Activated CD8-positive, alpha-beta memory T cell treated with anti-CD3 and anti-CD28 coated beads for 24 hours (primary cell): ENCODE measurements at regions not wholly inside any gene's neighbourhood (a gene's known extent, or its start where the extent isn't known, plus 50 kb on each side); places are given as distances from the start of the nearest gene placed in this dataset.

ENCODE experiments used
- DNase-seq: peaks from one replicate; pipeline ENCODE4 v3.0.0-alpha.2; 2020

DNA sequence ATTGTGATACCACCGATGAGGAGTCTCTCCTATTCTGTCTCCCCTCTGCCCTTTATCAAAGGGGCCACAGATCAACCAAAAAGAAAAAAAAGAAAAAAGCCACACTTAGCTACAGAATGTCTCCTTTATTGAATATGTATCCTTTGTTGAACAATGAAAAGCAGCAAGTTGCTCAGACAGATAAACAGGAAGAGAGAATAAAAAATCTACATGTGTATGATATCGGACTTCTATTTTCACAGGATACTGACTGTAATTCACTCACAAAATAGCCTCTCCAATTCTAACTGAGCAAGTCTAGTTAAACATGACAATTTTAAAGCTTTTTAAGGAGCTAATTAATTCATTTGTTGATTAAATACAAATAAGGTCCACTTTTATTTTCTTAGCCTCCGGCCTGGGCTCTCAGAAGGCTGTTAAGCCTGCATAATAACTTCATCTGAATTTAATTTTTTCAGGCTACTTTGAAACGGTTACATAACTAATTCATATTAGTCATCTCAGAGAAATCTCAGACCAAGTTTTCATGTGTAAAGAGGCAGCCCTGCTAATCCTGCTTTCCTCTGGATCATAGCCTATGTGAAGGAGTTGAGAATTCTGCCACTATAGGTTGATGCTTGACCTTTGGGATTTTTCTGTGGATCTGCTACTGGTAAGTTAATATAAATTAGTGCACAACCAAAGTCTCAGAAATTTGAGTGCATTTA, 304.1 kb upstream of the NR5A2 start:
- no peak for DNase-seq

DNA sequence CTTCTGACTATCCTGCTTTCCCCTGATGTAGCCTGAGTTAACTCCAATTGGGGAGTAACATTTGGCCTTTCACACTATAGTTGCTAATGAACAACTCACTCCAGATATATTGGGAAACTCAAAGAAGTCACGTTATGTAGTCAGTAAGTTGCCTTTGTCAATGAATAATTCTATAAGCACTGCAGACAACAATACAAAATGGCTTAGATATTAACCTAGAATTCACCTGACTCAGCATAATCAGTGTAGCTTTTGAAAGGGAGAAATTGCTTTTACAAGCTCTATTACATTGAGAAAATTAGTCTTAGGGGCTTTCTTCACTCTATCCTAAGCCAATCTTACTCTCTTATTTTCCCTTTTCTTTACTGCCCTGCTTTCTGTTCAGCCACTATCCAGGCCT, 303.5 kb upstream of the NR5A2 start:
- no peak for DNase-seq

DNA sequence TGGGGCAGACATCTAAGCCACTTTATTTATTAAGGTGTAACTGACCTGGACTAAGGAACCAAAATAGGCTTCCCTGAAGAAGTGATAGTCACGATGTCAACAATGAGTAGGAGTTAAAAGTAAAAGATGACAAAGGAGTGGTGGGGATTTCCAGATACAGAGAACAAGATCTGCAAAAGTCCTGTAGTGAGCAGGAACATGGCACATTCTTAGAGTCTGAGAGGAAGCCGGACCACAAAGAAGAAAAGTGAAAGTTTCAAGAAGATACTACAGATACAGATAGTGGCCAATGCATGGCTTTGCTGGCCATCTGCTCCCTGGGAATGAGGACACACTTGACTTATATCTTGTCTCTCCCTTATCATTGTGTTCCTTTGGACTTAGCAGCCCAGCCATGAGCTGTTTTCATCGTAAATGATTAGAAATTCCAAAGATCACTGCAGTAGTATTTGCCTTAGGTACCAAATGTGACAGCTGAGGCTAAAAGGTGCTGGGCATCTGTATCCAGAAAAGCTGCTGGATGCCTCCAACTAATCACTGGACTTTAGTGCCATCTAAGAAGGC, 302.4 kb upstream of the NR5A2 start:
- DNase-seq, result no peak

DNA sequence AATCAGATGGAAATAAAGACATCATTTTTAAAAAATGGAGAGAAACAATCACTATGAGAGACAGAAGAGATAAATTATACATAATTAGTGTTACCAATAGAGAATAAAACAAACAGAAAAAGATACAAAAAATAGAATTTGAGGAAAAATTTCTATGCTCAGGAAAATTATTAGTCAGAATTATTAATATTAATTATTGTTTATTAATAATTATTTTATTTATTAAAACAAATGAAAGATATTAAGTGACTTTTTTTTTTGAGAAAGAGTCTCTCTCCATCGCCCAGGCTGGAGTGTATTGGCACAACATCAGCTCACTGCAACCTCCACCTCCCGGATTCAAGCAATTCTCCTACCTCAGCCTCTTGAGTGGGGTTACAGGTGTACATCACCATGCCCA, 299.8 kb upstream of the NR5A2 start:
- DNase-seq, result no peak

DNA sequence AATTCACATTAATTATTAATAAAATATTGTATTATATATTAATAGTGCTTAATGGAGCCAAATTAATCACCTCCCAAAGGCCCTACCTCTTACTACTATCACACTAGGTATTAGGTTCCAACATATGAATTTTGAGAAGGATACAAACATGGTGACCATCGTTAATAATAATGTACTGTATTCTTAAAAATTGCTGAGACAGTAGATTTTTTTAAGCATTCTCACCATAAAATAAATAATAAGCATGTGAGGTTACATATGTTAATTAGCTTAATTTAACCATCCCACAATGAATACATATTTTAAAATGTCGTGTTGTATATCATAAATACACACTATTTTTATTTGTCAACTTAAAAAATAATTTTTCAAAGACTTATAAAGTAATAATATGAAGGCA, 299.2 kb upstream of the NR5A2 start:
- no peak for DNase-seq

DNA sequence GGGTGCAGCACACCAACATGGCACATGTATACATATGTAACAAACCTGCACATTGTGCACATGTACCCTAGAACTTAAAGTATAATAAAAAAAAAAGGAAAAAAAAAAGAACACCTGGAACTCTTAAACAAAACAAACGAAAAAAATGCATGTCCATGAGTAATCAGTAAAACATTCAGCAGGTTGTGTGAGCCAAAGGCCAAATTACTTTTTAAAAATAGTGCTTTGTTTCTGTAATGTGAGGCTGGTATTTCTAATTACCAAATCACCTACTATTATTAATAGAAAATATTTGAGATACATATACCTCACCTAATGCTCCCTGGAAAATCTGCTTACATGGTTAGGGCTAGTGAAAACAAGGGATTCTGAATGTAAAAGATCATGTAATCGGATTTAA, 294.4 kb upstream of the NR5A2 start:
- no peak for DNase-seq

DNA sequence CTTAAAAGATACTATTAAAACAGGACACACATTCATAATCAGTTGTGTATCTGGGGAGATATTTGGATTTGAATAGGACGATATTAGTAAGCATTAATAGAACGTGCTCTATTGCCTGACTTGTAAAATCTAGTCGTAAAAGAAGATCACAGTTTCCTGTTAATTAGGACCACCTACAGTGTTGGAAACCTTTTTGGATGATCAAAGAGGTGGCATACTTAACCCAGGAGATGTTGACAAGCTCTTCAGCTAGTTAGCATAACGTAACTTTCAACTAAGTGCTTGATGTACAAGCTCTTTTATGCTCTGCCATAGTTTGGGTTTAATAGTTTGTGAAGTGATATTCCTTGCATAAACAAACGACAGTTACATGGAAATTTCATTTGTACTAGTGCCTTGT, 293.3 kb upstream of the NR5A2 start:
- DNase-seq, result no peak

DNA sequence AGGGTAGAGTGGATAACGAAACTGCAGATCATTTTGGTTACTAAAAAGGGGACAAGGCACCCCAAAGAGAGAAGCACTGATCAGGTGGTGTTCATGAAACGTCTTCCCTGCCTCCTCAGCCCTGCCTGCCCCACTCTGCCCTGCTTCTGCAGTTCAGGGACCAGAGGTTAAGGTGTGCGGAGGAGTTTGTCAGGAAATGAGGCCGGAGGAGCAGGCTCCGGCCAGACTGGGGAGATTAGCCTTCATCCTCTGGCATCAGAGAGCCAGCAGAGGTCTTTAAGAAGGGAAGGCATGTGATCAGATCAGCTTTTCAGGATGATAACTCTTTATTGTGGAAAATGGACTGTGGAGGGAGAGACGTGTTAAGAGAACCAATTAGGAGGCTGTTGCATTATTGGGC, 291.9 kb upstream of the NR5A2 start:
- no peak for DNase-seq

DNA sequence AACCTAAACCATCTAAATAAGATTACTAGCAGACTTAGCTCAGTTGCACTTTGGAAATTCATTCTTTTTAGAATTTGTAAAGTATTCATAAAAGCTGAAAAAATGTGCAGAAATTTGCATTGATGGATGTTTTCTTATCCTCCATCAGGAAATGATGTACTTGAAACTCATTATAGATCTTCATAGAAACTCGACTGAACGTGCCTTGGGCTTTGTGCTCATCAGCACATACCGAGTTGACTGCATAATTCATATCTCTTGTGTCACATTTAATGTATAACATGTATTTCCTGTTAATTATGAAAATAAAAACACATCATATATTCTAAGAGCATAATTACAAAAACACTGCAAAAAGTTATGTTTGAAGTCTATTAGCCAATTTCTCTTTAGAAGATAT, 290.9 kb upstream of the NR5A2 start:
- DNase-seq, result no peak

DNA sequence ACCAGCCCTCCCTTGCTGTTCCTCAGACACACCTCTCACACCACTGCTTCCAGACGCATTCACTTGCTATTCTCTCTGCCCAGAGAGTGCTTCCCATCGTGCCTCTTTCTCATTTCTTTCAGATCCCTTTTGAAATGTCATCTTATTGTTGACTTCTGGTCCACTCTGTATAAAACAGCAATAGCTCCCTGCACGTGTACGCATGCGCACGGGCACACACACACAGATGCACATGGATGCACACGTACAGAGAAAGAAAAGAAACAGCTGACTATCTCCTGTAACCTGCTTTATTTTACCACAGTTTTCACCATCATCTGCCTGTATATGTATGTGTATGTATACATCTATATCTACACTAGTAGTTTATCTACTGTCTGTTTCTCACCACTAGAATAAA, 285.9 kb upstream of the NR5A2 start:
- no peak for DNase-seq

DNA sequence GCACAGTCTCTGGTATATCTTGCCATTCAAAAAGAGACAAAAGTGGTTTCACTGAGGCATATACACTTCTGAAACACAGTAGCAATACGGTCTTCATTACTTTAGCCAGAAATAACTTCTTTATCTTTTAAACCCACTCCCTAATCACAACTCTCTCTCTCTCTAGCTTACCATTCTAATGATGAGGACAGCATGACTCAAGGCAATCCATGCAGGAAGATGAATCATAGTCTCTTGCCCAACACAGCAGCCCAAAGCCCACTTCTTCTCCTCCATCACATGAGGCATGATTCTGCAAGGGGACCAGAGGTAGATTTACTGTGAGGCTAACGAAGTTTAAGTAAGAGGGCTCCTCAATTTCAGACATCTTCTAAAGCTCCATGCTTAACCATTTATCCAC, 285.0 kb upstream of the NR5A2 start:
- DNase-seq, result no peak

DNA sequence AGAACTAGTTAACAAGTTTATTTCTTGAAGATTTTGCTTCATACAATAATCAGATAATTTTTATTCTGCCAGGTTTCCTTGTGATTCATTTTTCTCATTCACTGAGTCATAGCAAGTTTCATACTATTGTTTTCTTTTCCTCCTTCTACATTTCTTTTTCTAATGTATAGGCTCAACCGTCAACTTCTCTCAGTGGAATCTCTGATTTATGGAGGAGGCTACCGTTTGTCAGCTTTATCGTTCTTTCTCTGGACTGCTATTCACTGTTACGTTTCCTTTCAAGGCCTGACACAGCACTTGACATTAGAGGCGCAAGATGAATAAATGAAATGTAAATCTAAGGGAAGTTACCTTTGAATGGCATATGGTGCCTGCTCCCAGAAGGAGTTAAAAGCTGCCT, 284.3 kb upstream of the NR5A2 start:
- no peak for DNase-seq

DNA sequence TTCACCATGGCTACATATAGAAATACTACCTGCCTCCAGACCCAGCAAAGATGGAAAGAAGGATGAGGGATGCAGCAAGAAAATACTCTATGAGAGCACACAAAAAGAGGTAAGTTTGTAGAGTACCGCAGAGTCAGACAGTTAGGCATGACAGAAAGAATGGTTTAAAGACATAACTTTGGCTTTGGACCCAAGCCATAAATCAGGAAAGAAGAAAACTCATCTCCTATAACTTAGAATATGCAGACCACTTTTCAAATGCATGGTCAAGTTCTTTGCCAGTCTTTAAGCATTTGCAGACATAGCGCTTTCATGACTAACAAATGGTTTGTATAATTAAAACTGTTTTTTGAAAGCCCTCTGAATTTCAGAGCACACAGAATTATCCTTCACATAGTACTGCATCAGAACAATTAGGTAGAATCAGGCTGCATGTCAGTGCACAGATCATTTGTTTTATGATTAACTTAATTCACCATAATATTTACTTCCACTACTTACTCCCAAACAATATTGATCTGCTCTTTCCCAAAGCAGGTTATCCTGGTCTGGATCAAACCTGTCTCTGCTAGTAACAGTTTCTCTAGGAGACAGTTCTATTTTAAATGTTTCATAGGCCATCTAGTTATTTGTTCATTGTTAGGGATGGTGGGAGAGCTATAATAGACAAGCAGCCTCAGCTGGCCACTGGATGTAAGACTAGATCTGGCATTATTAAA, 280.7 kb upstream of the NR5A2 start:
- no peak for DNase-seq

DNA sequence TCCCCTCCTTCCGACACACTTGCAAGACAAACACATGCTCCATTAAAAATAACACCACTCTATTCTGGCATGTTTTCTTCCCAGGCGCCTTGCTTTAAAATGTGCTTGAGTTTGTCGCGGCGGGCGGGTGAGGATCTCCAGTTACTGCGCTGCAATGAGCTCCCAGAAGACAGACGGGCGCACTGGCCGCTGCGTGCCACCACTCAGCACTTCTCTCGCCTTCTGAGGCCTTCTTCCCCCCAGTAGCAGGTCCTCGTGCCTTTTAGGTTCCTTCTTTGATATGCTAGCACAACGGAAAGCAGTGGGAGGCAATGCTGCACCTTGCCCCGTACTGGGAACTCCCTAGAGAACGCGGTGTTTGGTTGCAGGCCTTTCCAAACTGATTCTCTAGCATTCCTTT, 279.5 kb upstream of the NR5A2 start:
- DNase-seq, result no peak

DNA sequence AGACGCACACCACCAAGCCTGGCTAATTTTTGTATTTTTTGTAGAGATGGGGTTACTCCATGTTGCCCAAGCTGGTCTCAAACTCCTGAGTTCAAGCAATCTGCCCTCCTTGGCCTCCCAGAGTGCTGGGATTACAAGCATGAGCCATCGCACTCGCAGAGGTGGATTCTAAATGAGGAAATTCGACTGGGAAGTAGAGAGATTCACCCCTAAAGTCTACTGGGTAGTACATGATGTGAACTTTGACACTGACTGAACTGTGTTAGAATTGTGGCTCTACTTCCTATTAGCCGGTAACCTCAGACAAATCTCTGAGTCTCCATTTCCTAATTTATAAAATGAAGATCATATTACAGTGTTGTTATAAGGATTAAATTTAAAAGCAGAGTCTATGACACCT, 276.0 kb upstream of the NR5A2 start:
- DNase-seq, result no peak

DNA sequence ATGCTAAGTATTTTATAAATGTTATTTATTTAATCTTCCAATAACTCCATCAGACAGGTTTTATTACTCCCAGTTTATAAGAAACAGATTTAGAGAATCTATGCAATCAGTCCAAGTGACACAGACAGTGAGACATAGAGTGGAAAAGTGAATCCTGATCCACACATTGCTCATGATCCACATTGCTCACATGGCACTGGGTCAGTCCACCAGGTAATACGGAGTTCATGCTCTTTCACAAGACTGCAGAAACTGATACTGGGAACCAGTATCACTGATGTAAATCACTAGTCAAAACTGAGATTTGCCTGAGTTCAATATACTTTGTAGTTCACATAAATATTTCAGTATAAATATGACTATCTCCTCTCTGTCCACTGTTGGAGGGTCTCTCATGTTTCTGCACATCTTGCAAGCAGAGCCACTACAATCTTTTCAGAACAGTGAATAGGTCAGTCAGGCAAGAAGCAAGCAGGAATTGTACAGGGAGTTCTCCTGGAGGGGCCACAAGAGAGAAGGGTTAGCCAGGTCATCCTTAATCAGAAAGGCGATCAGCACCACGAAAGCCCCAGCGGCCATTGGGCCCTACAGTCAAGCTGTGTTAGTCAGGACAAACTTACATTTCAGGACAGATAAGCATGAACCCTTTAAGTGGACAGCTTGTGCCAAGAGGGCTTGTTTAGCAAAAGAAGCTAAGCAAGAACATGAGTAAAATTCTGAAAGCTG, 275.4 kb upstream of the NR5A2 start:
- DNase-seq, result no peak

DNA sequence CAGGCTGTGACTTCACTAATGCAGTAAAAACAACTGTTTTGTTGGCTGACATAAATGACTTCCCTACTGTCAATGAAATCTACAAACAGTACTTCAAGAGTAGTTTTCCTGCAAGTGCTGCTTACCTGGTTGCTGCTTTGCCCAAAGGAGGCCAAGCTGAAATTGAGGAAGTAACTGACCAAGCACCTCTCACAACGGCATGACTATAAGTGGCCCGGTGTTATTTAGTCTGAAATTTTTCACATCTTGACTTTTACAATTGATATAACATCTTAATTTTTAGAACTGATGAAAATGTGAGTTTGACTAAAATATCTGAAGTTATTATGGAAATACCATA, 274.9 kb upstream of the NR5A2 start:
- DNase-seq, result no peak

DNA sequence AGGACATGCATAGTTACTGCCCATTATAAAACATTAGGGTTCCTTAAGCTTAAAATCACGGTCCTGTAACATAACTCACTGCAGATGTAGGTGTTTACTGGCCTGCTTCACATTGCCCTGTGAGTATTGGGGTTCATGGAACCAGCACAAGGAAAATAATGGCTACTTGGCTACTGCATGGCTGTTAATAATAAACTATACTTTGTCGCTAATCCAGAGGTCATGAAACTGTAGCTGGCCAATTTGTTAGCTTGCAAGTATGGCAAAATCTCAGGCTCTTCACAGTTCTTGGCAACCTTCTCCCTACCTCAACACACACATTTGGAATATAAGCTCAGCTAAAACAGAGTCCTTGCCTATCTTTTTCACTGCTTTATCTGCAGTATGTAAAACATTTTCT, 274.0 kb upstream of the NR5A2 start:
- no peak for DNase-seq

DNA sequence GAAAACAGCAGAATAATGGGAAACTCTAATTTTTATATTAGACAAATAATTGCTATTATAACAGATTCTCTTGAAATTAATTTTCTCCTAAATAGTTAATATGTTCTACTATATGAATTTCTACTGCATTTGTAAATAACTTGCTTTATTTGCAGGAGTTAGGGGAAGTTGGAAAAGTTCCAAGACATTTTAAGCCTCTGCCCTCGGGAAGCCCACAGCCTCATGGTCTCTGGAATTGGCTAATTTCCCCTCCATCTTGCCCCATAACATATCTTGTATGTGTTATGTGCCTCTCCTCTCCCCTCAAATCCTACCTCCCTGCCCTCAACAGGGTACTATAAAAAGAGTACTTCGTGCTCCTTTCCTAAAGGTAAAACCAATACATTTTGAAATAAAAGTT, 271.4 kb upstream of the NR5A2 start:
- no peak for DNase-seq

DNA sequence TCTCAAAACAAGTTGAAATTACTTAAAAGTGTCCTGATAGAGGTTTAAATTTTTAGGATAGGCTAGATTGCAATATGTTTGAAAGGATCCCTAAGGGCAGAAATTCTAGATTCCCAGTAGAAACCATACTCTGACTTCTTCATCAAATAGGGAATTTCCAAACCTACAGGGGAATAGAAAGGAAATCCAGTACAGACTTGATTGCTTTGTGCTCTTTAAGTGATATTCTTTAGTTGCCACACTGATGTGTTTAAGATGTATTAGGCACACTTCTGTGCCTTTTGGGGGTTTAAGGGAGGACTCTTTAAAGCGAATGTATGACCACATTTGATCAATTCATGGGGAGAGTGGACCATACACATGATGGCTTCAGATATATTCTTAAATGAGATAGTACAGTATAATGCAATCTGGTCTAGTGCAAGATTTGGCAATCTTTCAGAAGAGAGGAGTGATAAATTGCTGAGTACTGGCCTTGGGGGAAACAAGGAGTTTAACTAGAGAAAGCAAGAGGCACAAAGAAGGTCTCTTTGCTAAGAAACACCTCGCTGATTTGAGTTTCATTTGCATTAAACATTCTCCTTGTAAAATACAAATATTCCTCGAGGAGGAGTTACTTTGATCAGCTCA, 268.8 kb upstream of the NR5A2 start:
- no peak for DNase-seq

DNA sequence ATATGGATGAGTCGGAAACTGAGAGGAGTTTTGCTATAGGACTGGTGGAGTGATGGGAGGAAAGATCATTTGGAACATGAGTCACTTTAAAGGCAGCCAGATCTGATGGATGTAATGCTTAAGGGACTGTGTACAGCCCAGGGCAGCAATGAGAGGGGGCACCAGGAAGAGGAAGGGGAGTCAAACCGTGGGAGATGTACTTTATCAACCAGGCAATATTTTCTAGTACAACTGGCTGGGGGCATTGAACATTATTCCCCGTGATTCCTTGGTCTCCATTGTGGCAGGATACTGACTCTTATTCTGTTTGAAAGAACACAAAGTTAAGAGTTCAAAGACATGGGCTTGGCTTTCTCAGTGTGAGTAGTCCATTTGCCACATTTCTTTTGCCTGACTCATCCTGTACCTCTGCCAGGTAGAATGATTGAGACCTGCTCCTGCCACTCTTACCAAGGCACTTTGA, 268.2 kb upstream of the NR5A2 start:
- DNase-seq, result no peak

DNA sequence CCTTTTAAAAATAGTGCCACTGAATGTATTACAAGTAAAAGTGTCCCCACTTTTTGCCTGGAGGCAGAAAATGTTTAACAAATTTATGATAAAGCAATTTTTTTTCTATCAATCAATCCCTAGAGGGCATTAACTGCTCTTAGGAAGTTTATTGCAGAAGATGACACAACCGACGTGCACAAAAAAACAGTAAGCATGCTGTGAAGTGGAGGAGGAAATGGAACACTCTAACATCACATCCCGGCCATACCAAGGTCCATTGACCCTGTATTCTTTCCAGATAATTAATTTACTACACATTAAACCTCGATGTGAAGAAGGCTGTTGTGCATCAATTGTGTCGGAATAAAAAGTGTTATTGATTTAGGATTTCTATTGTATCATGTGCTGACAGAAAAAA, 264.9 kb upstream of the NR5A2 start:
- DNase-seq, result no peak

DNA sequence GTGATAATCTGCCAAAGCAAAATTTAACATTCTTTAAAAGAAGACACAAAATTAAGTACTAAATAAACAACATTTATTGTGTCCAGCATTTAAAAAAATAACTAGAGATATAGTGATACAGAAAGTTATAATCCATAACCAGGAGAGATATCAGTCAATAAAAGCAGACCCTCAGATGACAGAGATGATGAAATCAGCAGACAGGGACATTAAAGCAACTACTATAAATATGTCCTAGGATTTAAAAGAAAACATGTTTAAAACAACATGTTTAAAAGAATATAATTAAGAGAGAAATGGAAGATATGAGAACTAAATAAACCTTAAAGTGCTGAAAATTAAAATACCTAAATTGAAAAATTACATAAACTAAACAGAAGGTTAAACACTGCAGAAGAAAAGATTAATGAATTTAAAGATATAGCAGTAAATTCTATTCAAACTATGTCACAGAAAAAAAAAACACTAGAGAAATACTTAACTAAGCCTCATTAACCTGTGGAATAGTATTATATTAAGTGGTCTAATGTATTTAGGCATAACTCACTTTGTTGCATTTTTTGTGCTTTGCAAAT, 261.2 kb upstream of the NR5A2 start:
- DNase-seq, result no peak
